ENCODE measurements at regions not wholly inside any gene's neighbourhood (a gene's known extent, or its start where the extent isn't known, plus 50 kb on each side); places are given as distances from the start of the nearest gene placed in this dataset.
"Not testable (repeated sequence)": the region's sequence is repeated elsewhere in the genome, so short reads cannot be mapped to it uniquely, and the experiment has no call there.

- not testable (repeated sequence) for DNase-seq (ENCODE audit: low read depth in 4 of 4, low spot score in 3 of 4)
Observed at GRCh38 chr7:1357260-1357600, 102.0 kb downstream of the MICALL2 start.

- DNase-seq (ENCODE audit: low read depth in 4 of 4, low spot score in 3 of 4): no peak
Observed at GRCh38 chr7:1357601-1358271, 101.5 kb downstream of the MICALL2 start.

- no peak for DNase-seq (ENCODE audit: low read depth in 4 of 4, low spot score in 3 of 4)
Observed at GRCh38 chr7:1358376-1359050, 100.8 kb downstream of the MICALL2 start.

- DNase-seq (ENCODE audit: low read depth in 4 of 4, low spot score in 3 of 4): no peak
Observed at GRCh38 chr7:1359051-1359400, 100.2 kb downstream of the MICALL2 start.

- DNase-seq (ENCODE audit: low read depth in 4 of 4, low spot score in 3 of 4): no peak
Observed at GRCh38 chr7:1359681-1360485, 99.4 kb downstream of the MICALL2 start.

GRCh38 chr7:1360521-1360971, 98.7 kb downstream of the MICALL2 start:
- no peak for DNase-seq (ENCODE audit: low read depth in 4 of 4, low spot score in 3 of 4)

- DNase-seq (ENCODE audit: low read depth in 4 of 4, low spot score in 3 of 4): no peak
Observed at GRCh38 chr7:1361016-1361755, 98.1 kb downstream of the MICALL2 start.

GRCh38 chr7:1361756-1362125, 97.5 kb downstream of the MICALL2 start:
- DNase-seq (ENCODE audit: low read depth in 4 of 4, low spot score in 3 of 4): no peak

GRCh38 chr7:1362301-1362700, 97.0 kb downstream of the MICALL2 start:
- DNase-seq (ENCODE audit: low read depth in 4 of 4, low spot score in 3 of 4): no peak

GRCh38 chr7:1364068-1364905, 95.0 kb downstream of the MICALL2 start:
- DNase-seq (ENCODE audit: low read depth in 4 of 4, low spot score in 3 of 4): no peak

GRCh38 chr7:1364906-1365570, 94.2 kb downstream of the MICALL2 start:
- DNase-seq (ENCODE audit: low read depth in 4 of 4, low spot score in 3 of 4): no peak

- DNase-seq (ENCODE audit: low read depth in 4 of 4, low spot score in 3 of 4): no peak
Observed at GRCh38 chr7:1365846-1366245, 93.4 kb downstream of the MICALL2 start.

- DNase-seq (ENCODE audit: low read depth in 4 of 4, low spot score in 3 of 4): no peak
Observed at GRCh38 chr7:1366801-1367405, 92.4 kb downstream of the MICALL2 start.

GRCh38 chr7:1367501-1368183, 91.6 kb downstream of the MICALL2 start:
- DNase-seq (ENCODE audit: low read depth in 4 of 4, low spot score in 3 of 4): no peak

GRCh38 chr7:1368184-1368681, 91.0 kb downstream of the MICALL2 start:
- DNase-seq (ENCODE audit: low read depth in 4 of 4, low spot score in 3 of 4): no peak

- no peak for DNase-seq (ENCODE audit: low read depth in 4 of 4, low spot score in 3 of 4)
Observed at GRCh38 chr7:1368682-1369571, 90.3 kb downstream of the MICALL2 start.

GRCh38 chr7:1369916-1370657, 89.2 kb downstream of the MICALL2 start:
- DNase-seq (ENCODE audit: low read depth in 4 of 4, low spot score in 3 of 4): no peak

Data from left renal pelvis (tissue), 4 donors.